MM.1S (cell line): ENCODE measurements at regions not wholly inside any gene's neighbourhood (a gene's known extent, or its start where the extent isn't known, plus 50 kb on each side); places are given as distances from the start of the nearest gene placed in this dataset.

ENCODE experiments used
- DNase-seq: peaks from one replicate; pipeline ENCODE4 v3.0.0-alpha.2; 2015
- H2AFZ ChIP-seq: fragments of 300-600 bp; sonication (generic); 2 replicates; pipeline ENCODE4 v1.6.0; 2016; ENCODE audit warnings: antibody characterized with exemption, low read length
- H3F3A ChIP-seq: fragments of 300-600 bp; sonication (generic); 2 replicates; pipeline ENCODE4 v1.6.1; 2016; ENCODE audit warnings: mild to moderate bottlenecking, antibody characterized with exemption, low read length, moderate library complexity, mixed read lengths; ENCODE audit not compliant: insufficient read depth
- H3K27ac ChIP-seq: fragments of 300-600 bp; sonication (generic); 2 replicates; pipeline ENCODE4 v1.5.1; 2016; ENCODE audit warnings: mild to moderate bottlenecking, low read length
- H3K27me3 ChIP-seq: fragments of 300-600 bp; sonication (generic); replicated peaks from 2 replicates; pipeline ENCODE4 v1.6.0; 2016; ENCODE audit warnings: low read length; ENCODE audit not compliant: insufficient read depth
- H3K36me3 ChIP-seq: fragments of 300-600 bp; sonication (generic); replicated peaks from 2 replicates; pipeline ENCODE4 v1.6.1; 2016; ENCODE audit warnings: mild to moderate bottlenecking, low read length, mixed read lengths; ENCODE audit not compliant: insufficient read depth
- H3K4me1 ChIP-seq: fragments of 300-600 bp; sonication (generic); 2 replicates; pipeline ENCODE4 v1.6.1; 2016; ENCODE audit warnings: low read length, mixed read lengths
- H3K4me2 ChIP-seq: fragments of 300-600 bp; sonication (generic); 2 replicates; pipeline ENCODE4 v1.6.0; 2016; ENCODE audit warnings: low read depth, low read length
- H3K4me3 ChIP-seq: fragments of 300-600 bp; sonication (generic); 2 replicates; pipeline ENCODE4 v1.5.1; 2016; ENCODE audit warnings: low read length, mixed read lengths
- H3K79me2 ChIP-seq: fragments of 300-600 bp; sonication (generic); 2 replicates; pipeline ENCODE4 v1.6.1; 2016; ENCODE audit warnings: mixed run types, low read length, mixed read lengths
- H3K9ac ChIP-seq: fragments of 300-600 bp; sonication (generic); 2 replicates; pipeline ENCODE4 v1.6.1; 2016; ENCODE audit warnings: low read length, mixed read lengths
- H3K9me2 ChIP-seq: fragments of 300-600 bp; sonication (generic); replicated peaks from 2 replicates; pipeline ENCODE4 v1.6.1; 2016; ENCODE audit warnings: mild to moderate bottlenecking, low read length, mixed read lengths; ENCODE audit not compliant: insufficient read depth
- H3K9me3 ChIP-seq: fragments of 300-600 bp; sonication (generic); replicated peaks from 2 replicates; pipeline ENCODE4 v1.6.1; 2016; ENCODE audit warnings: mild to moderate bottlenecking, low read length, mixed read lengths; ENCODE audit not compliant: insufficient read depth
- H4K20me1 ChIP-seq: fragments of 300-600 bp; sonication (generic); 2 replicates; pipeline ENCODE4 v1.6.1; 2016; ENCODE audit warnings: mild to moderate bottlenecking, low read length, moderate library complexity, mixed read lengths; ENCODE audit not compliant: insufficient read depth
- CTCF ChIP-seq: fragments of 300-600 bp; sonication (generic); IDR thresholded peaks from 2 replicates; pipeline ENCODE4 v1.5.1; 2016; ENCODE audit warnings: antibody characterized with exemption, low read length, mixed read lengths
- EZH2 ChIP-seq: fragments of 300-600 bp; sonication (generic); optimal IDR thresholded peaks from 2 replicates; pipeline ENCODE3; 2017; ENCODE audit warnings: low read depth, mild to moderate bottlenecking, antibody characterized with exemption, low read length, mixed read lengths
- EZH2phosphoT487 ChIP-seq: fragments of 300-600 bp; sonication (generic); IDR thresholded peaks from 2 replicates; pipeline ENCODE4 v1.6.1; 2018; ENCODE audit warnings: antibody characterized with exemption, low read length

- Histone ChIP-seq H3K4me1 (no peaks in the 10 kb centered on the region), H3K4me2 (no peak overlapping the region), H3K9me2 (no peaks in the 10 kb centered on the region), H3K4me3 (no peak overlapping the region), H3K36me3 (no peaks in the 10 kb centered on the region), H3F3A (no peaks in the 10 kb centered on the region), H2AFZ (no peak overlapping the region), H3K79me2 (no peaks in the 10 kb centered on the region), H4K20me1 (no peaks in the 10 kb centered on the region), H3K27me3 (no peaks in the 10 kb centered on the region), H3K9ac (no peak overlapping the region), H3K9me3 (no peaks in the 10 kb centered on the region), H3K27ac (no peak overlapping the region)
- no peak for DNase-seq
- TF ChIP-seq EZH2phosphoT487 (no peak), EZH2 (no peak), CTCF (no peak)
Observed at GRCh38 chr14:83251402-83251801, 1717.7 kb upstream of the SEL1L start.

- Histone ChIP-seq H3K36me3 (no peaks in the 10 kb centered on the region), H3K27ac (no peak overlapping the region), H4K20me1 (no peaks in the 10 kb centered on the region), H3F3A (no peaks in the 10 kb centered on the region), H3K4me1 (no peaks in the 10 kb centered on the region), H3K4me3 (no peak overlapping the region), H3K9ac (no peak overlapping the region), H3K9me2 (no peaks in the 10 kb centered on the region), H3K9me3 (no peaks in the 10 kb centered on the region), H3K27me3 (no peaks in the 10 kb centered on the region), H3K4me2 (no peak overlapping the region), H2AFZ (no peak overlapping the region), H3K79me2 (no peaks in the 10 kb centered on the region)
- TF ChIP-seq EZH2 (no peak), CTCF (no peak), EZH2phosphoT487 (no peak)
- no peak for DNase-seq
Observed at GRCh38 chr14:83253870-83254269, 1720.2 kb upstream of the SEL1L start.

GRCh38 chr14:83255015-83255726 lies 1721.5 kb upstream of the SEL1L start:
- no peaks in the 10 kb centered on the region for H3K9me3 ChIP-seq
- H3K79me2 ChIP-seq = no peaks in the 10 kb centered on the region
- no peaks in the 10 kb centered on the region for H4K20me1 ChIP-seq
- no peaks in the 10 kb centered on the region for H3K27me3 ChIP-seq
- no peak overlapping the region for H3K4me2 ChIP-seq
- H3K4me1 ChIP-seq = no peaks in the 10 kb centered on the region
- no peak overlapping the region for H3K9ac ChIP-seq
- no peaks in the 10 kb centered on the region for H3K9me2 ChIP-seq
- H3K36me3 ChIP-seq = no peaks in the 10 kb centered on the region
- H3K4me3 ChIP-seq = no peak overlapping the region
- no peak for DNase-seq
- H2AFZ ChIP-seq = no peak overlapping the region
- TF ChIP-seq EZH2phosphoT487 (no peak), EZH2 (no peak)
- H3K27ac ChIP-seq = no peak overlapping the region
- H3F3A ChIP-seq = no peaks in the 10 kb centered on the region

GRCh38 chr14:83255727-83256090 lies 1722.1 kb upstream of the SEL1L start:
- Histone ChIP-seq H3K4me1 (no peaks in the 10 kb centered on the region), H3K27ac (no peak overlapping the region), H3K9me2 (no peaks in the 10 kb centered on the region), H3K79me2 (no peaks in the 10 kb centered on the region), H3K4me3 (no peak overlapping the region), H3K27me3 (no peaks in the 10 kb centered on the region), H3K36me3 (no peaks in the 10 kb centered on the region), H3K4me2 (no peak overlapping the region), H2AFZ (no peak overlapping the region), H3K9ac (no peak overlapping the region), H3K9me3 (no peaks in the 10 kb centered on the region), H4K20me1 (no peaks in the 10 kb centered on the region), H3F3A (no peaks in the 10 kb centered on the region)
- no peak for DNase-seq
- TF ChIP-seq EZH2phosphoT487 (no peak), EZH2 (no peak), CTCF (no peak)
